ENCODE measurements at regions not wholly inside any gene's neighbourhood (a gene's known extent, or its start where the extent isn't known, plus 50 kb on each side); places are given as distances from the start of the nearest gene placed in this dataset.

DNA sequence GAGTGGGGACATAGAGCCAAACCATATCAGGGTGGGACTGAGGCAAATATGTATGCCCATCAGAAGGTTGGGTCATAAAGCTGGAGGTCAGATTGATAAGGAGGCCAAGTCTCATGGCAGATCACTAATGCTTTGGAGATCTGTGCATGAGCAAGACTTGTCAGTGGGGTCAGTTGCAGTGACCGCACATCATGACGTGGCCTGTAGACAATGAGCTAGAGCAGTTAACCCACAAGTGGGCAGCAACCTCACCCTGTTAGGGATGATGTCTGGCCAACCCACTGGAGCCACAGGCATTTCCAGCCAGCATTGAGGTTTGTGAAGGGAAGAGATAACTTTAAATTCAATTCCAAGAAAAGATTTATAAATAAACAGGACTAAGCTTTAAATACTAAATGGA is 66.7 kb downstream of the XCL1 start:
- TF ChIP-seq, protein P1, sequence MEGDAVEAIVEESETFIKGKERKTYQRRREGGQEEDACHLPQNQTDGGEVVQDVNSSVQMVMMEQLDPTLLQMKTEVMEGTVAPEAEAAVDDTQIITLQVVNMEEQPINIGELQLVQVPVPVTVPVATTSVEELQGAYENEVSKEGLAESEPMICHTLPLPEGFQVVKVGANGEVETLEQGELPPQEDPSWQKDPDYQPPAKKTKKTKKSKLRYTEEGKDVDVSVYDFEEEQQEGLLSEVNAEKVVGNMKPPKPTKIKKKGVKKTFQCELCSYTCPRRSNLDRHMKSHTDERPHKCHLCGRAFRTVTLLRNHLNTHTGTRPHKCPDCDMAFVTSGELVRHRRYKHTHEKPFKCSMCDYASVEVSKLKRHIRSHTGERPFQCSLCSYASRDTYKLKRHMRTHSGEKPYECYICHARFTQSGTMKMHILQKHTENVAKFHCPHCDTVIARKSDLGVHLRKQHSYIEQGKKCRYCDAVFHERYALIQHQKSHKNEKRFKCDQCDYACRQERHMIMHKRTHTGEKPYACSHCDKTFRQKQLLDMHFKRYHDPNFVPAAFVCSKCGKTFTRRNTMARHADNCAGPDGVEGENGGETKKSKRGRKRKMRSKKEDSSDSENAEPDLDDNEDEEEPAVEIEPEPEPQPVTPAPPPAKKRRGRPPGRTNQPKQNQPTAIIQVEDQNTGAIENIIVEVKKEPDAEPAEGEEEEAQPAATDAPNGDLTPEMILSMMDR (IDR thresholded peaks at IDR 0.05), result no peak
- Histone ChIP-seq H3K4me3 (no peak overlapping the region), H3K27me3 (no peaks in the 10 kb centered on the region), H3K9me3 (no peaks in the 10 kb centered on the region), H3K27ac (no peak overlapping the region), H3K36me3 (no peaks in the 10 kb centered on the region), H3K4me1 (no peaks in the 10 kb centered on the region)
- ATAC-seq (no peak), DNase-seq (no peak)
- 85 to 96% methylated on average over 2 of the region's 2 CpGs for WGBS, 2 donors
- intact Hi-C loops (cut with DNase I), result no loop called here
